ENCODE measurements at regions not wholly inside any gene's neighbourhood (a gene's known extent, or its start where the extent isn't known, plus 50 kb on each side); places are given as distances from the start of the nearest gene placed in this dataset.

DNA sequence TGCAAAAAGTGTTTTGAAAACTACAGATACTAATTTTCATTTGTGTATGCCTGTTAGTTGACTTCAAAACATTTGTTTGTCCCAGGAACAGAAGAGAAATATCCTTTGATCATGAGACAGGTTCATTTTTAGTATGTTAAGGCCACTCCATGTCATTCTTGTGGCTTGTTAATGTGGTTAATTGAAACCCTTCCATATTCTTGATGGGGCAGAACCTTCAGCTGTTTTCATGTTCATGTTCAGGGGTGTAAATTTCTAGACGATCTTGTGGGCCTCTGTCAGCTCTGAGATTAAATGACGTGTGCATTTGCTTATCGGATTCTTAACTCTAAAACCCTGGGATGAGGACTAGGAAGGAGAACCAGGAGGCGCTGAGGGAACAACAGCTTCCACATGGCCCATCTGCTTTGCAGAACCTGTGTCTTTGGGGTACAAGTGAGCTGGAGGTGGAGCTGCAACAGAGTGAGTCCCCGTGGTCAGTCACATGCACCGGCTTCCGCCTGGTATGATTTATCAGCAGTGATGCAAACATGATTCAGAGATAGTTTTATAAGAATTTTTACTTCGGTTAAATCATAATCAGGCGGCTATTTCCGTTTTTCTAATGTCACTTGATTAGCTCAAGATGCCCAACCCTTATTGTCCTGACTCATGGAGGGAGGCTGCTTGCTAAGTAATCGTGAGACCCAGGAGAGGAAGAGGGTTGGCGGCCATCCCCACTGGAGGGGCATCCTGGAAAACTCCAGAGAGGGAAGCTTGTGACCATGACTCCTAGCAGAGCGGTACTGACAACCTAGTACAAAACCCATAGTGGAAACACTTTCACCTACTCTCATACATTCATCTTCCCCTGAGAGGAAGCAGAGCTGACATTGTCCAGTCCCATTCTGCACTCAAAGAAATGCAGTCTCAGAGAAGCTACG lies 138.4 kb downstream of the C9orf152 start:
- TF ChIP-seq, protein P1, sequence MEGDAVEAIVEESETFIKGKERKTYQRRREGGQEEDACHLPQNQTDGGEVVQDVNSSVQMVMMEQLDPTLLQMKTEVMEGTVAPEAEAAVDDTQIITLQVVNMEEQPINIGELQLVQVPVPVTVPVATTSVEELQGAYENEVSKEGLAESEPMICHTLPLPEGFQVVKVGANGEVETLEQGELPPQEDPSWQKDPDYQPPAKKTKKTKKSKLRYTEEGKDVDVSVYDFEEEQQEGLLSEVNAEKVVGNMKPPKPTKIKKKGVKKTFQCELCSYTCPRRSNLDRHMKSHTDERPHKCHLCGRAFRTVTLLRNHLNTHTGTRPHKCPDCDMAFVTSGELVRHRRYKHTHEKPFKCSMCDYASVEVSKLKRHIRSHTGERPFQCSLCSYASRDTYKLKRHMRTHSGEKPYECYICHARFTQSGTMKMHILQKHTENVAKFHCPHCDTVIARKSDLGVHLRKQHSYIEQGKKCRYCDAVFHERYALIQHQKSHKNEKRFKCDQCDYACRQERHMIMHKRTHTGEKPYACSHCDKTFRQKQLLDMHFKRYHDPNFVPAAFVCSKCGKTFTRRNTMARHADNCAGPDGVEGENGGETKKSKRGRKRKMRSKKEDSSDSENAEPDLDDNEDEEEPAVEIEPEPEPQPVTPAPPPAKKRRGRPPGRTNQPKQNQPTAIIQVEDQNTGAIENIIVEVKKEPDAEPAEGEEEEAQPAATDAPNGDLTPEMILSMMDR (IDR thresholded peaks at IDR 0.05; ENCODE audit: insufficient read depth, low read depth, low read length): no peak
- TF ChIP-seq EZH2 (IDR thresholded peaks at IDR 0.05; ENCODE audit: insufficient read depth, low read length): no peak
